Kidney glomerular epithelial cell (primary cell): ENCODE measurements at regions not wholly inside any gene's neighbourhood (a gene's known extent, or its start where the extent isn't known, plus 50 kb on each side); places are given as distances from the start of the nearest gene placed in this dataset.

Source experiments
- DNase-seq: peaks from one replicate; lab custom pipeline; 2025; lab: John Stamatoyannopoulos, UW

DNA sequence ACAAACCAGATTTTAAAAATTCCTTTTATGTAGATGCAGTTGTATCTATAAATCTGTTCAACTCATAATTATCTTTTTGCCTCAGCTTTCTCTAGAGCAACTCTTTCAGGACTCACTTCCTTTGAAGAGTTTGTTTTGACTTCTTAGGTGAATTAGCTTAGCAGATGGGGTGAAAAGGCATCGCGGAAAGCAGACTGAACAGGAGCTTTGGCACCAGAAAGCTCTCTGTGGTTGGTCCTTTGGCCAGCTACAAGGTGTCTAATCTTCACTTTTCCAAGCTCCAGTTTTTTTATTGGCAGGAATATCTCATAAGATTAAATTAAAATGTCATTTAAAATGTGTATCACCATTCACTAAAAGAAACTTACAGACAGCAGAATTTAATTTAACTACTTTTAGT, 60.6 kb upstream of the KLF12 start:
- no peak for DNase-seq

DNA sequence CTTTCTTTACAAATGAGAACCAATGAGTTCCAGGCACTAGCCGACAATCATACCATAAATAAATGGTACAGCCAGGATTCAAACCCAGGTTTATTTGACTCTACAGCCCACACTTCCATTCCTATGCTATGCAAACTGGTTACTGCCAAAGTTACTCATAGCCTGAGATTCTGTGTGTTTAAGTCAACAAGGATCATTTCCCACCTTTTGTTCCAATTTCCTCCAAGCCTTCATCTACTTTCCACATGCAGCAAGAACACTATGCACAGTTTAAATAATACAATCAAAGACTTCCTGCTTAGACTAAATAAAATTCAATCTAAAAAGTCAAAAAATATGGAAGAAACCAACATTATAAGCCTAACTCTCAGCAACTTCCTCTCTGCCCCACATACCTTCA, 59.2 kb upstream of the KLF12 start:
- no peak for DNase-seq

DNA sequence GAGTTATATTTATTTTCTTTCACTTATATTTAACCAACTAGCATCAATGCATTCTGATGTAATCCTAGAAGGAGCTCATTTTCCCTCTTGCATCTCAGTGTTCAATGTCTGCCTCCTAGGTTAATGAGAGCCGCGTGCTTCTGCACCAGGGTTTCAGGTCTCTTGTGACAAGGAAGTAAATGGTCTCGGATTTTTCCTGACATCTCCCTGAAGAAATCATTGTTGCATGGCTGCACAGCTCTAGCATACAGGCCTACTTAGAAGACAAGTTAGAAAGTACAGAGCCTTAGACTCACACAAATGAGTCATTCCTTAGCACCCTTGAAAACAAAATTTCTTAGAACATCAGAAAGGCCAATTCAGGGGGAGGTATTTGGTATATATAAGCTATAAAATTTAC, 57.2 kb upstream of the KLF12 start:
- DNase-seq, result peak; percentile 9

DNA sequence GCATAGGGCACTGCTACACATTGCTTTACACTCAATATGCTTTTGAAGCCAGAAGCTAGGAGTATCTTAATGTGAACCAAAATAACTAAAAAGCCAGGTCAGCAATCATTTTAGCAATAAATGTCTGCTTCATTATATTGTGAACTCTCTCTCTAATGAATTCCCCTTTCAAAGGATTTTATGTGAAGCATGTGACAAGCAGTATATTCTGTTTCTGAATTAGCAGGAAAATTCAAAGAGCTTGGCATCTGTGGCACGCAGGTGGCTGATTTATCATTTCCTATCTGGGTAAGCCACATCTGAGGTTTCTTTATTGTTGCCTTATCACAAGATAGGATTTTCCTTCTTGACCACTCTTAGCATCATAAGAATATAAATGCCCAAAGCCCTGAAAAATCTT, 56.8 kb upstream of the KLF12 start:
- DNase-seq, result no peak

DNA sequence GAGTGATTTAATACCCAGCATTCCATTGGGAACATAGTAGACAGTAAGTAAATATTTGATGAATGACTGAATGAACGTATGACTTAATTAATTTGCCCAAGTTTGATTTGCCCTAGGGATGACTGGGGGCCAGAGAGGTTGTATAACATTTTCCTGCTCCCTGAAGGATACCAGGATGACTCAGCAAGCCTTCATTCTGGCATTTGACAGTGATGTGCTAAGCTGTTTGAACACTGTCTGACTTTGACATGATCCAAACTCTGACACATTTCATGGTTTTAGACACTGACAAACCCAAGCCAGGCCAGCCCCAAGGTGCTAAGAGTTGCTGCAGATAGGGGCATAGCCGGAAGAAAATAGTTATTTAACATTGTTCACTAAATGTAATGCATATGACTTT, 53.4 kb upstream of the KLF12 start:
- DNase-seq, result peak; percentile 59

DNA sequence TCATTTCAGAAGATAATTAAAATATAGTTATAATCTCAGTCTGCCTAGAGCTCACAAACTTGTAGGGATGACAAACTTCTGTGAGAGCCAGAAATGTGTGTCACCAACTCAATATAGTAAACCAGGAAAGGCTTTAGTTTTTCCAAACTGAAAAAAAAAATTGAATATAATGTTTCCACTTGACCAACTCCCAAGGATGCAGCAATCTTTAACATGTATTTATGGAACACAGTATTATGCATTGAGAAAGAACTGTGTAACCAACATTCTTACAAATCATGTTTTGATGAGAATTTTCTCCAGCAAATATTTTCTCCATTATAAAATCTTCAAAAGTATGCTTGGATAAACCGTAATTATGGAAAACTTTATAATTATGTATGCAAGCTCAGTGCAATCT, 50.1 kb upstream of the KLF12 start:
- no peak for DNase-seq
